GM18909 (cell line): ENCODE measurements at regions not wholly inside any gene's neighbourhood (a gene's known extent, or its start where the extent isn't known, plus 50 kb on each side); places are given as distances from the start of the nearest gene placed in this dataset.
"Not testable (repeated sequence)": the region's sequence is repeated elsewhere in the genome, so short reads cannot be mapped to it uniquely, and the experiment has no call there.

Experiments
- ATAC-seq: cut with Tn5 transposase; IDR thresholded peaks from one replicate; pipeline ENCODE4 v1.9.1; 2021; ENCODE audit warnings: mild to moderate bottlenecking; ENCODE audit not compliant: unreplicated experiment, poor library complexity

DNA sequence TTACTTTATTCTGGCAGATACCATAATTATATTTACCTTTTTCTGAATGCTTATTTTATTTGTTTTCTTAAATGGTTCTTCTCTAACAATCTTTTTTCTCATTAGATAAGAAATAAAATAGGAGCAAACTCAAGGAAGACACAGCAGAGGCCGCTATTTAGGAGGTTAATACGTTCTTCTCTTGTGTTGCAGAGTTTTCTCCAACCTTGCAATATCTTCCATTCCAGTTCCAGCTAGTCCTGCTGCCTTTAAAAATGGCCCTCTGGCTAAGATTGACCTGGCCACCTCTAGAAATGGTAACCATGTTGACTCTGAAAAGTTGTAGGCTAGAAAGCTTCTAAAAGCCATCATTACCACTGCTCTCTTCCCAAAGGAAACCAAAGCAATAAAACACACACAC lies 718.8 kb downstream of the MAT2B start:
- no peak for ATAC-seq

DNA sequence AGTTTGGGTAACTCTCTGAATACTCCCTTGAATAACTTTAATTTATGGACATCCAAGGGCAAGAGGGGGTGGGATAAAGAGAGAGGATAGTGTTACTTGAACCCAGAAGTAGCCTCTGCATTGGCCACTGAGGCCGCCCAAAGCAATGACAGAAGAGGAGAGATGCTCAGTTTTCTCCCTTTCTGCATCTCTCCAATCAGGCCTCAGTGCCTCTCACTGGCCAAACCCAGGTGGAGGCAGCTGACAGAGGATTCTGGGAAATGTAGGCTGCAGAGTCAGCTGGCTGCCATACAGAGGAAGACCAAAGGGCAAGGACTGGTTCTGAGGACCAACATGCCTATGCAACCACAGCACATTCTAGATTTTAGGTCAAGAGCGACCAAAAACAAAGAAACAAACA lies 719.4 kb downstream of the MAT2B start:
- no peak for ATAC-seq

DNA sequence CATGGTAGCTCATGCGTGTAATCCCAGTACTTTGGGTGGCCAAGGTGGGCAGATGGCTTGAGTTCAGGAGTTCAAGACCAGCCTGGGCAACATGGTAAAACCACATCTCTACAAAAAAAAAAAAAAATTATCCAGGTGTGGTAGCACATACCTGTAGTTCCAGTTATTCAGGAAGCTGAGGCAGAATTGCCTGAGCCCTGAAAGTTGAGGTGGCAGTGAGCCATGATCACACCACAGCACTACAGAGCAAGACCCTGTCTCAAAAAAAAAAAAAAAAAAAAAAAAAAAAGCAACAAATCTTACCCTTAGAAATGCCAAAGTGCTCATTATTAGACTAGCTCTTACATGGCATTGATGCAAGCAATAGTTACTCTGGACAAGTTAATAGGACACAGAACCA lies 724.9 kb downstream of the MAT2B start:
- ATAC-seq, result no peak

DNA sequence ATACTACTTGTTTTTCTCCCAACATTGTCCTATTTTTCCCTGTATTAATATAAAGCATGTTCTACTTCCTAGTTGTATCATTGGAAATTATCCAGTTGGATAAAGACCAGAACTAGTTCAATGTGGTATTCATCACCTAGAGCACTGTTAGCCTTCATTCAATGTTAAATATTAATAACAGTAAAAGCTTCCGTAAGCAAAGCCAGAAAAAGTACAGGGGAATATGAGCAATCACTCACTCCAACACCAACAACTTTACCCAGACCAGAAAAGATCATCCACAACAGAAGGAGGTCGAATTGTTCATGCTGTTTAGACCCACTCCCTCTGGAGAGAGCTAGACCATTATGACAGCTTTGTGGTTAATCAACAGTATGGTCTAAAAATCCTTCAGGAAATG lies 728.4 kb downstream of the MAT2B start:
- ATAC-seq, result no peak

DNA sequence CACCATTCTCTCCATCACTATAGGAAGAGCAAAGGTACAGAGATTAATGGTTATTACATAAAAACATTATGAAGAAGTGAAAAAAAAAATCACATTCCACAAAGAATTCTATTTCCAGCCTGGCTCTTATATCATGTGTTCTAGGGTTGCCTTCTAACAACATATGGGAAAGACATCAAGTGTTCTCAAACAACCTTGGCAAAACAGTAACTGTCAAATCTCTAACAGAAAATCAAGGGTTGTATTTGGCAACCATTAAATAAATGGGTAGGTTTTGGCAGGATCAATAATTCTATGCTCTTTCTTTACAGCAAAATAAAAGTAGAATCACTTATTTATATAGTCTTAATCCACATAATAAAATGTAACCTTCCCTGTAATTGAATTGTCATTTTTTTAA lies 728.9 kb downstream of the MAT2B start:
- no peak for ATAC-seq

DNA sequence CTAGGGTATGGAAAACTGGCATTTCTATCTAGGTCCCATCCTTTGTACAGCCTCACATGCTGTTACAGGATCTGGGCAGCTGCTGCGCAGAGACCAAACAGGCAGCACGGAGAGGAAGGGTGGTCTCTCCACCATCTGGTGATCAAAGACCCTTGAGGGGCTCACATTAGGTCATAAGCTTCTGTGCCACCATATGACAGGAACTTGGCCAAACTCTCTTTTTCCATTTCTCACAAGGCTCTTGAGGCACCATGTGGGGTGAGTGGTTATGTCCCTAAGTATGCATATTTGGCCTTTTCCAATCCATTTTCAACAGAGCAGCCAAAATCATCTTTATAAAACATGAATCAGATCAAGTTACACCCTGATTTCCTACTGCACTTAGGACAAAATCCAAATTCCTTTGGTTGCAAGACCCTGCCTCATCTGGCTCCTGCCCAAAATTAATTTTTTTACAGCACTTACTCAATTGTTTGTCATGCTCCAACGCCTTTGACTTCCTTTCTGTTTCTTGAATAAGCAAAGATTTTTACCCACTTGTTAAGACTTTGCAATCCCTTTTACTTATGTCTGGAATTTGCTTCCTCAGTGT lies 730.0 kb downstream of the MAT2B start:
- ATAC-seq, result no peak

DNA sequence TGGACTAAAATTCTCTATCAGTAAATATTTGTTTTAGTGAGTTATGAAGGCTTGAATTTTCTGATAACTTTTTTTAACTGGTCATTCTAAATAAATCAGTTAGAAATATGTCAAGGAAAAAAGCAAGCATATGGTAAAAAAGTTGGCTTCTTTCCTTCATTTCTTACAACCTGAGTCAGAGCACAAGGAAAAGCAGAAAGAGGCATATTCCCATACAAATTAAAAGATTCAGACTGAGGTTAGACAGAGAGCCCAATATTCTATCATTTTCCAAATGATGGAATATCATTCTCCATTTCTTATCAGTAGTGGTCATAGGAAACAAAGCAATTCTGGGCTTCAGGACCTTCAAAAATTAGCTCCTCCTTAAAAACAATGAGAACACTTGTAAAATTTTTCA lies 732.1 kb downstream of the MAT2B start:
- no peak for ATAC-seq

DNA sequence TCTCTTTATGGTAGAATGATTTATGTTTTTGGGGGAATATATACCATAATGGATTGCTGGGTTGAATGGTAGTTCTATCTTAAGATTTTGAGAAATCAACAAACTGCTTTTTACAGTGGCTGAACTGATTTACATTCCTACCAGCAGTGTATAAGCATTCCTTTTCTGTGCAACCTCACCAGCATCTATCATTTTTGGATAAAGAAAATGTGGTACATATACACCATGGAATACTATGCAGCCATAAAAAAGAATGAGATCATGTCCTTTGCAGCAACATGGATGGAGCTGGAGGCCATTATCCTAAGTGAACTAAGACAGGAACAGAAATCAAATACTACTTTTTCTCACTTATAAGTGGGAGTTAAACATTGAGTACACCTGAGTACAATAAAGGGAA lies 746.4 kb downstream of the MAT2B start:
- not testable (repeated sequence) for ATAC-seq

DNA sequence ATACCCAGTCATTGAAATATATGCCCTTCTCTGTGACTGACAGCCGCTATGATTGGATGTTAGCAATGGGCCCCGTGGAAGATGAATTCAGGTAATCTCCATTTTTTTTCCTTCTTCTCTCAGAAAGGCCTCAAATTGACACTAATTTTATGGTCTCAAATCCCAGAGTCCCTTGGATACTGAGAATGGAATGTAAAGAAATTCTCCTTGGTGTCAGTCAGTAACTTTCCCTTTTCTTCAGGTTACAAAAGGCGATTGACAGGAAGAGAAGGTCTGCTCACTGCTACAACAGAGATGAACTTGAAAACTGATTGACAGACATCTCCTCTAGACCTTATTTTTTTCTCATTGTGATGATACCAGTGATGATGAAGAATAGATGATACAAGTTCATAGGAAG lies 748.3 kb downstream of the MAT2B start:
- no peak for ATAC-seq

DNA sequence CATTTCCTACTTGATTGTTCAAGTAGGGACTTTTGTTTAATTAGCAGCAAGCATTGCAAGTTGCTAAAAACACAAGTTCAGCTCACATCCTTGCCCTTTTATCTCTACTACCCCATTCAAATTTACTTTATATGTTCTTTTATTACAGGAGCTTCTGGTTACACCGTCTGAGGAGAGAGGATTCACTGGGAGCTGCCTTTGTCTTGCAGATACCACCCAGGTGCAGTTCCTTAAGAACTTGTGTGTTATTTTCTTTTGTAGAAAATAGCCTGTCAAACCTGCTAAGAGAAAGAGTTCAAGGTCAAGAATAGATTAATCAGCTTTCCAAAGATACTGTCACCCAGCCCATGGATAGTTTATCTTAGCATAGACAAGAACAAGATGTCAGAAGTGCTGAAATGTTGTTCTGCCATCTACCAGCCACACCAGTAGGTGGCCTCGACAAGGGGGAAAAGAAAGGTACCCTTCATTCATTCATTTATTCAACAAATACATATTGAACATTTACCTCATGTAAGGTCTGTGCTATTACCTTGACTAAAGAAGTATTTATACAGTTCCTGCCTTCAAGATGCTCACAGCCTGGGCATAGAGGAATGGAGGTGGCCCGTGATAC lies 750.3 kb downstream of the MAT2B start:
- ATAC-seq, result no peak

DNA sequence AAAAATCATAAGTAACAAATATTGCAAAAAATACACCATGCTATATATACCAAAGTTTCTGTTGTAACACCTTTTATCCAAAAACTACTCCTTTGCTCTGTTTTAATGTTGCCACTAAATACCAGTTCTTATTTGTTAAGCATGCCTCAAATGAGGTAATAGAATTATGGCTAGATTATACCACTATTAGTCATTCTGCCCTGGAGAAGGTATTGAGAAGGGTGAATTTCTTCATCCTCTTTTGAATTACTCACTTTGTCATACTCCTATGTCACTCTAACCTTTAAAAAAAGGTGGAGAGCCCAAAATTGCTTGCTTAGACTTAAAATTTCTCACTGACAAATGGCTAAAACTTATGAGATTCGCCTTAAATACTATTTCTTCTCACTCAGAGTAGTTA lies 750.9 kb downstream of the MAT2B start:
- no peak for ATAC-seq

DNA sequence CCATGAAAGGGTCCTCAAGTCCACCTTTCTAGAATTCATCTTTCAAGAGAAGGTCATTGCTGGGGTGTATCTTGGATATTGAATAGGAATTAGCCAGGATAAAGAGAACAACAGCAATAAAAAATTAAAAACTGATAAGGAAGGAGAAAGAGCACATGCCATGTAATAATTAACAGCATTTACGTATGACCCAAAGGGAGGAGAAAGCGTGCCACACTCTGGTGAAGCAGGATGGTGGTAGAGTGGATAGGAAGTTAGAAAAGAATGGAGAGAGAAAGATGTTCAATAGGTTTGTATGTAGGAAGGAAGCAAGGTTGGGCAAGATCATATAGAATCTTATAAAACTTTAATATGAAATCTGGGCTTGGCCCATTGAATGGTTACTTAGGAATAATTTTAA lies 751.5 kb downstream of the MAT2B start:
- no peak for ATAC-seq

DNA sequence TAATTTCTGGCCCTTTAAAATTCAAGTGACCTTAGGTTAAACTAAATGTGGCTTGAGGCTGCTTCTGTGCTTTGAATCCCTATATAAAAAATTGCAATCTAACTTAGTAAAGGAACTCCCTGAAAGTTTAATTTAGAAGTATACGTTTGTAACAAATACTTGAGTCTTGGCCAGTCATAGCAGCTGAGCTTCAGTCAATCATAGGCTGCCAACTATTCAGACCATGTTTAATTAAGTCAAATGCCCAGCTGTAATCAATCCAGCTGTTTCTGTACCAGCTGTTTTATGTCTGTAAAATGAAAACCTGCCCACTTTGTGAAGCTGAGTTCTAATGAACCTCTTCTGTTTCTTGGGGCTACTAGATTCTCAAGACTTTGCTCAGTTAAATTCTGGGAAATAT lies 760.1 kb downstream of the MAT2B start:
- ATAC-seq, result no peak

DNA sequence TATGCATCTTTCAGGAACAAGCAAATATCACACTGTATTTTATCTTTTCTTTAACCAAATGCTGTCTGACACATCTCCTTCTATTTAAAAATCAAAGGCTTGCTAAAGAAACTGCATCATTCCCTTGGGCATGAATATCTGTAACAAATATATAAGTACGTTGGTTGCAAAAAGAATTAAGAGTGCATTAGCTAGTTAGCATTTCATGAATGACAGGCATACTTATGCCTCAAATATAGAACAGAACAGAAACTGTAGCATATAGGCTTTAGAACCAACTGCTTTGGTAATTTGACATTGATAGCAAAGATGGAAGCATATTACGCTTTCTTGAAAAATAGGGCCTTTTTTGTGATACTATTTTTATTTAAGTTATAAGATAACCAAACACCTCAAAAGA lies 761.2 kb downstream of the MAT2B start:
- no peak for ATAC-seq

DNA sequence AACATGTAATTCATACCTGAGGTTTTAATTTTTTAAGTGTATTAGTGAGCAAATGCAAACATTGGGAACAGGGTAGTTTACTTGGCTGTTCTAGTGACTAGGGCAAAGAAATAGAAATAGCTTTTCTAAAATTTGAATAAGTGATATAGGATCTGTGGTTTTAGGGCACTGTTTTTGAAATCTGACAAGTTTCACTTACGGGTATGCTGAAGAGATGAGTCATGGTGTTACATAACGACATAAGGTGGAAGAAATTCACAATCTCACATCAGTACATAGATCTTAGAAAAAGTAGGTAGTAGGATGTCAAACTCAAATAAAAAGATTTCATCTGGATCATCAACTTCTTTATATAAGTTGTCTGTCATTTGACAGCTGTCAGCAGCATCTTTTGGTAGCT lies 772.3 kb downstream of the MAT2B start:
- peak; percentile 54 for ATAC-seq

DNA sequence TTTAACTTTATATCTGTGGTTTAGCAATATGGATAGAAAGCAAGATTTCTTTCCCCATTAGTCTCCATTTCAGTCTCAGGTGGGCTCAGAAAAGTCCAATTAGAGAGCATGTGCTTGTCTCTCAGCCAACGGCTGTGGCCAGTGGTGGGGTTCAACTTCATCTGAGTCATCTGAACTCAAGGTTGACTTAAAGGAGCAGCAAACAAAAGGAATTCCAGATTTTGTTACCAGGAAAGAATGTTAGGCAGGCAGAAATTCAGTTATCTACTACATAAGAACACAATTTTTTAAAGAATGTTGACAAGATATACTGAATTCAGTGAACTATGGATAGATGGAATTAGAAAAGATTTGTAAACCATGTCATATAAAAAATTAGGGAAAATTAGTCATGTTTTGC lies 784.1 kb downstream of the MAT2B start:
- ATAC-seq, result no peak

DNA sequence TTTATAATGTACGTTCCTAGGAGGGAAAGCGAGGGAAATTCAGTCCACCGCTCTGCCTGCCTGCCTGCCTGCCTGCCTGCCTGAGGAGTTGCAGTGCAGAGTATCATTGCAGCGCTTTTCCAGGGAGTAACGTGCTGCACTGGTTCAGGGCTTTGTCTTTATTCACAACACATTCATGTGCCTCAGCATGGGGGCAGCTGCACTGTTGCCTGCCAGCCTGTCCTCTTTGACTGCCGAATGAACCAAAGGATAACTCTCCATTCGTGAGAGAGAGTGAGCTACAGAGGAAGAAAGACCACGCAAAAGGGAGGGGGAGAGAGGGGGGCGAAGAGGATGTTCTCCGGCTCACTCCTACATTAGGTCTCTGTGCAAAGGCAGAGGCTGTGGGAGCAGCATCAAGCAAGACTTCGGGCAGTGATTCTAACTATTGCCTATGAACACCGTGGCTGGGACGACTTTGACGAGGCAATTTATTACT lies 791.2 kb downstream of the MAT2B start:
- no peak for ATAC-seq

DNA sequence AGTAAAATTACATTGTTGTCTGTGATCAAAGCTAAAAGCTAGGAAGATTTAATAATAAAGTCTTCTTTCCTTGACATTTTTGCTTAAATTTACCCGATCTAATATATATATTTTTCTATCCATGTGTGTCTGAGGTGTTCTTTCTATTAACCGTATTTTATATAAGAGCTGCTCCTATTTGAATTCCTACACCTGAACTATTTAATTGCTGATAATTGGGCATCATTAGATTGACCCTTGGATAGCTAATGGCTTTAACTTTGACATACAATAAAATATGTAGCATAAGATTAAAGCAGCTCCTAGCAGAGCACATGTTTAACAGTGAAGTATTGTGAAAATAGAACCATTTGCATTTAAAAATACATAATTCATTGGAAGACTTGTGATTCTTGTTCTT lies 792.7 kb downstream of the MAT2B start:
- no peak for ATAC-seq

DNA sequence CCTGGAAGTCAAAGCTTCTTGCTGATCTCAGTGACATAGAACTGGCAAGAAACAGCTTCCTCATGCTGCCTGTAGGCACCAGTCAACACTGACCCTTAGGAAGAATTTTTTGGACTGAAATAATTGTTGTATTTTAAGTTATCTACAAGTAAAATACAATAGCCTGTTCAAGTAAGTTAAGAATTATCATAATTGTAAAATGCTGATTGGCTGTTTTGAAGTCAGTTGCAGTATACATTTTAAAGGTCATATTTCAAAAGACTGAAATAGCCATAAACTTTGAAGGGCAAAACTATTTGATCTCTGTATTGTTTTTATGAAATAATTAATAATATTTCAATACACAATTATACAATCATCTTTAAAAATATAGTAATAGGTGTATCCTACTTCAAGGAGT lies 794.9 kb downstream of the MAT2B start:
- no peak for ATAC-seq

DNA sequence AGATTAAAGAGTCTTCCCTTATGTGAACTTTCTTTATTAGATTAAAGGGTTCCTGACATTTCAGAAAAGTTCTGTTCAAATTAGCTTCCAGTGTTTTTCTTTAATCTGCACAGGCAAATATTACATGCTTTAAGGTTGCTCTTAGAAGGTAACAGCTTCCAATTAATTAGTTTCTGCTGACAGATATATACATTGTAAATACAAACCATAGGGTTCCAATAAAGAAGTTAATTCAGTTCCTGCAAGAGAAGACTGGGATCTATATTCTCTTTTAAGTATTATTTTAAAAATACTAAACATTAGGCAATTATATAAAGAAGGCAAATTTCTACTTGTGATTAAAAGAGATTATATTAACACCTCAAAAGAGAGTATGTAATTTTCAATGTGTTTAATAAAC lies 795.7 kb downstream of the MAT2B start:
- no peak for ATAC-seq

DNA sequence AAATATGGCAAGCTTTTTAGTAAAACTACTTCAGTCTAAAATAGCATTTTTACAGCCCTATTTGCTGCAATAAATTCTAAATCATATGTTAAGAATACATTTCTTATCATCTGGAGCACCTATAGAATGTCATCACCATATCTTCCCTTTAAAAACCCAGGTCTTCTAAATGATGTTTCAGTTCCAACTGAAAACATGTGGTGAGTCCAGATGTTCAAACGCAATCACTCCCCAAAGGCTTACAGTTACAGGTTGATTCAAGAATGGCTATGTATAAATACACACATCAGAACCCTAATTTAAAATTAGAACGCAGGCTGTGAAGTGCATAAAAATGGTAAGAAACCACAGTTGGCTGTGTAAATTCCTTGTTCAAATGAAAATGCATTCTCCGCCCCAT lies 796.3 kb downstream of the MAT2B start:
- ATAC-seq, result no peak

DNA sequence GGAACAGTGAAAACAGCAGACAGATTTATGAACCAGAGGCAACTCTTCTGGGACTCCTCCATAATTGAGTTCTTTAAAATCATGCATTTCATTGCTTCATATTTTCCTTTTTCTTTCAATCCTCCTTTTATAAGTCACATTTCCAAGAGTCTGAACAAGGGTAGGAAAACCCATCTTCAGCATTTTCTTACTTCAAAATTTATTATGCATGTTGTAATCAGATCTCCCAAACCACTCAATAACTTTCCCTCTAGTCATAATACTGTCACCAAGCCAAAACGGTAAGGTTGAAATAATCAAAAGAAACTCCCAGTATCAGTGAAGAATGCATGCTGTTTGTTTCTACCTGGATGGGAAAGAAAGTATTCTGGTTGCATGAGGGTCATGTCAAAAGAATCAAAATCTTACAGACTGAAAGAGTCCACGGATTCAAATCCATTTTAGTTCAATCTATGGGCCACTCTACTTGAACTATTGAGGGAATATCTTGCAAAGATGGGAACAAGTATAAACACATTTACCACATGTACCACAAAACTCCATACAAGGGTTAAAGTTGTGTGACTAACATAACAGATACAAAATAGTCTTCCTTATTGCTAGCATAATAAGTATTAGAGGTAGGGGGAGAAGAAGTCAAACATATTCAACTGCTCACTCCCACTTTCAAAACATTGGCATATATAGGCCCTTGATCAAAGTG lies 797.3 kb downstream of the MAT2B start:
- no peak for ATAC-seq
